H1 (cell line): ENCODE measurements at regions not wholly inside any gene's neighbourhood (a gene's known extent, or its start where the extent isn't known, plus 50 kb on each side); places are given as distances from the start of the nearest gene placed in this dataset.

Experiments
- CTCF ChIA-PET: fragments of 300-600 bp; sonication (Branson Sonifier 250); formaldehyde crosslinking; loops from one replicate; lab custom pipeline; 2021; ENCODE audit not compliant: partially characterized antibody; lab: Charles Lee
- POLR2A ChIA-PET: fragments of 300-600 bp; sonication (Branson Sonifier 250); formaldehyde crosslinking; loops from one replicate; lab custom pipeline; 2021; ENCODE audit warnings: inconsistent platforms; ENCODE audit not compliant: partially characterized antibody; lab: Charles Lee
- DNase-seq, 2 experiments: peaks; one replicate each; pipeline versions ENCODE4 v3.0.0 to v3.0.0-alpha.2; 2010 to 2022; ENCODE audit warnings: low spot score in 2 of 2, low read depth in 1 of 2, mixed read lengths in 1 of 2
- FAIRE-seq: peaks from 2 replicates; lab custom pipeline; 2011; peaks lifted over from hg19 to GRCh38; lab: Jason Lieb, UNC
- H2AFZ ChIP-seq: 2 replicates; pipeline ENCODE4 v1.8.1; 2012; ENCODE audit warnings: low read length, inconsistent platforms
- H2AK5ac ChIP-seq: 2 replicates; pipeline ENCODE4 v1.6.1; 2013; ENCODE audit warnings: low read depth, low read length
- H2BK120ac ChIP-seq: replicated peaks from 2 replicates; pipeline ENCODE3; 2013; ENCODE audit warnings: low read depth, low read length, inconsistent platforms
- H2BK12ac ChIP-seq: 2 replicates; pipeline ENCODE4 v1.6.1; 2013; ENCODE audit warnings: low read depth, low read length
- H2BK15ac ChIP-seq: 2 replicates; pipeline ENCODE4 v1.6.1; 2013; ENCODE audit warnings: low read length
- H2BK20ac ChIP-seq: 2 replicates; pipeline ENCODE4 v1.6.1; 2013; ENCODE audit warnings: low read length
- H2BK5ac ChIP-seq: 2 replicates; pipeline ENCODE4 v1.6.1; 2013; ENCODE audit warnings: low read depth, low read length
- H3K14ac ChIP-seq: 2 replicates; pipeline ENCODE4 v1.6.1; 2013; ENCODE audit warnings: inconsistent platforms; ENCODE audit not compliant: insufficient read length
- H3K18ac ChIP-seq: 2 replicates; pipeline ENCODE4 v1.6.1; 2013; ENCODE audit warnings: low read length; ENCODE audit errors: extremely low read depth
- H3K23ac ChIP-seq: 2 replicates; pipeline ENCODE4 v1.6.1; 2013; ENCODE audit warnings: inconsistent platforms; ENCODE audit not compliant: insufficient read length
- H3K23me2 ChIP-seq: 2 replicates; pipeline ENCODE4 v1.6.1; 2013; ENCODE audit warnings: low read depth, low read length
- H3K27ac ChIP-seq: 2 replicates; pipeline ENCODE4 v1.6.1; 2011; ENCODE audit warnings: low read depth, low read length, inconsistent platforms
- H3K27me3 ChIP-seq, 4 experiments: replicated peaks in 1 of 4; 1 replicate in 1 of 4; 2 replicates in 3 of 4; pipeline versions ENCODE4 v1.6.1 to v1.8.1; 2011 to 2013; ENCODE audit warnings: low read length in 3 of 4, mild to moderate bottlenecking in 3 of 4, inconsistent platforms in 2 of 4, mixed read lengths in 2 of 4, moderate library complexity in 1 of 4; ENCODE audit not compliant: control insufficient read depth in 3 of 4, insufficient read depth in 3 of 4; ENCODE audit errors: extremely low read depth in 1 of 4
- H3K36me3 ChIP-seq, 4 experiments: 2 replicates each; pipeline versions ENCODE4 v1.6.1 to v1.8.1; 2011 to 2013; ENCODE audit warnings: mild to moderate bottlenecking in 4 of 4, low read length in 3 of 4, moderate library complexity in 2 of 4, control low read depth in 1 of 4, inconsistent platforms in 1 of 4; ENCODE audit not compliant: insufficient read depth in 4 of 4, control insufficient read depth in 2 of 4
- H3K4ac ChIP-seq: replicated peaks from 2 replicates; pipeline ENCODE3; 2013; ENCODE audit warnings: low read length, low read depth, mixed read lengths, inconsistent platforms; ENCODE audit not compliant: insufficient read length
- H3K4me1 ChIP-seq, 4 experiments: replicated peaks in 1 of 4; 1 replicate in 1 of 4; 2 replicates in 3 of 4; pipeline versions ENCODE4 v1.6.1 to v1.8.1; 2011 to 2013; ENCODE audit warnings: low read length in 3 of 4, inconsistent platforms in 2 of 4, mixed read lengths in 1 of 4; ENCODE audit not compliant: insufficient read depth in 4 of 4, control insufficient read depth in 3 of 4
- H3K4me2 ChIP-seq, 2 experiments: 2 replicates each; pipeline versions ENCODE4 v1.6.1 to v1.8.1; 2011 to 2013; ENCODE audit warnings: low read depth in 2 of 2, low read length in 2 of 2, control low read depth in 1 of 2, inconsistent platforms in 1 of 2, mild to moderate bottlenecking in 1 of 2; ENCODE audit not compliant: insufficient read depth in 1 of 2
- H3K4me3 ChIP-seq, 4 experiments: fragments of 200-600, 300-600 bp in 1 of 4; sonication (generic), shearing (Covaris generic), sonication (Bioruptor Twin) in 1 of 4; 2 replicates each; pipeline versions ENCODE4 v1.5.1 to v1.8.1; 2011 to 2016; ENCODE audit warnings: low read length in 4 of 4, low read depth in 3 of 4, control low read depth in 2 of 4, inconsistent platforms in 2 of 4, mild to moderate bottlenecking in 2 of 4, mixed read lengths in 1 of 4, moderate library complexity in 1 of 4; ENCODE audit not compliant: insufficient read depth in 2 of 4; ENCODE audit errors: extremely low read depth in 1 of 4
- H3K56ac ChIP-seq: replicated peaks from 2 replicates; pipeline ENCODE3; 2013; ENCODE audit warnings: low read depth, mild to moderate bottlenecking, mixed read lengths, low read length, inconsistent platforms; ENCODE audit not compliant: insufficient read length
- H3K79me1 ChIP-seq: 2 replicates; pipeline ENCODE4 v1.6.1; 2013; ENCODE audit warnings: low read depth, low read length, control low read depth
- H3K79me2 ChIP-seq, 2 experiments: 2 replicates each; pipeline versions ENCODE4 v1.6.1 to v1.8.1; 2012 to 2013; ENCODE audit warnings: low read length in 2 of 2, mild to moderate bottlenecking in 2 of 2, inconsistent platforms in 1 of 2; ENCODE audit not compliant: insufficient read depth in 2 of 2, control insufficient read depth in 1 of 2
- H3K9ac ChIP-seq, 4 experiments: replicated peaks in 1 of 4; 1 replicate in 1 of 4; 2 replicates in 3 of 4; pipeline versions ENCODE4 v1.6.1 to v1.8.1; 2011 to 2013; ENCODE audit warnings: low read depth in 3 of 4, low read length in 3 of 4, control low read depth in 2 of 4, mild to moderate bottlenecking in 2 of 4, moderate library complexity in 2 of 4, inconsistent platforms in 1 of 4; ENCODE audit errors: extremely low read depth in 1 of 4
- H3K9me3 ChIP-seq, 2 experiments: 2 replicates each; pipeline versions ENCODE4 v1.6.1 to v1.8.1; 2012 to 2013; ENCODE audit warnings: mild to moderate bottlenecking in 2 of 2, moderate library complexity in 2 of 2, control low read depth in 1 of 2, inconsistent platforms in 1 of 2, low read depth in 1 of 2, low read length in 1 of 2, mixed read lengths in 1 of 2; ENCODE audit not compliant: insufficient read depth in 2 of 2
- H4K20me1 ChIP-seq, 2 experiments: replicated peaks in 1 of 2; 2 replicates each; pipeline versions ENCODE3 to v1.8.1; 2011 to 2013; ENCODE audit warnings: inconsistent platforms in 2 of 2, low read length in 2 of 2, mild to moderate bottlenecking in 1 of 2; ENCODE audit not compliant: insufficient read depth in 2 of 2, control insufficient read depth in 1 of 2
- H4K5ac ChIP-seq: 2 replicates; pipeline ENCODE4 v1.6.1; 2013; ENCODE audit warnings: low read length, low read depth, mixed read lengths, inconsistent platforms; ENCODE audit not compliant: insufficient read length
- H4K8ac ChIP-seq: 2 replicates; pipeline ENCODE4 v1.8.0; 2013; ENCODE audit warnings: mild to moderate bottlenecking, moderate library complexity, low read length, inconsistent platforms; ENCODE audit not compliant: insufficient read depth; ENCODE audit errors: extremely low read depth
- H4K91ac ChIP-seq: replicated peaks from 2 replicates; pipeline ENCODE3; 2013; ENCODE audit warnings: low read length, mixed read lengths, inconsistent platforms; ENCODE audit not compliant: insufficient read length
- BCL11A ChIP-seq, 2 experiments: IDR thresholded peaks; one replicate each; pipeline ENCODE4 v1.6.1; 2011; ENCODE audit warnings: low read depth in 2 of 2, low read length in 2 of 2, mild to moderate bottlenecking in 2 of 2
- CHD1 ChIP-seq: IDR thresholded peaks from 2 replicates; pipeline ENCODE4 v1.6.1; 2012; ENCODE audit warnings: low read depth, low read length, improper control_type of control experiment
- EZH2 ChIP-seq: fragments of 200-600 bp; sonication (generic); IDR thresholded peaks from 2 replicates; pipeline ENCODE4 v1.7.1; 2012; ENCODE audit warnings: low read depth, mild to moderate bottlenecking, moderate library complexity, low read length, inconsistent platforms; ENCODE audit not compliant: severe bottlenecking
- NRF1 ChIP-seq: IDR thresholded peaks from 2 replicates; pipeline ENCODE4 v1.6.1; 2011; ENCODE audit warnings: mild to moderate bottlenecking, low read depth, low read length, improper control_type of control experiment
- POU5F1 ChIP-seq: IDR thresholded peaks from 2 replicates; pipeline ENCODE4 v1.6.1; 2011; ENCODE audit warnings: low read depth, mild to moderate bottlenecking, low read length, moderate library complexity
- RAD21 ChIP-seq, 2 experiments: IDR thresholded peaks in 1 of 2; conservative IDR thresholded peaks in 1 of 2; 2 replicates each; pipeline ENCODE4 v1.6.1; 2011; ENCODE audit warnings: low read depth in 2 of 2, low read length in 2 of 2, improper control_type of control experiment in 1 of 2, inconsistent platforms in 1 of 2, mild to moderate bottlenecking in 1 of 2, moderate library complexity in 1 of 2
- SRF ChIP-seq: IDR thresholded peaks from 2 replicates; pipeline ENCODE4 v1.6.1; 2011; ENCODE audit warnings: mild to moderate bottlenecking, low read depth, low read length, moderate library complexity
- TBP ChIP-seq: IDR thresholded peaks from 2 replicates; pipeline ENCODE4 v1.6.1; 2011; ENCODE audit warnings: low read depth, low read length, improper control_type of control experiment
- WGBS, 2 experiments: shearing (Covaris generic) in 1 of 2; methylation state at CpG; one replicate each; pipeline versions ENCODE4 v1.1.6 to v1.1.7; 2013 to 2015; ENCODE audit warnings: low lambda C conversion rate in 2 of 2, mixed read lengths in 2 of 2, inconsistent platforms in 1 of 2, low coverage in 1 of 2, missing lambda C conversion rate in 1 of 2; ENCODE audit not compliant: insufficient replicate concordance in 2 of 2, insufficient coverage in 1 of 2, insufficient read length in 1 of 2; ENCODE audit errors: extremely low coverage in 1 of 2, missing lambda C conversion rate in 1 of 2; 5-methylcytosine and 5-hydroxymethylcytosine counted together
- TF ChIP-seq, protein P1 (sequence below): IDR thresholded peaks from 2 replicates; pipeline ENCODE4 v1.6.1; 2012; ENCODE audit warnings: inconsistent platforms
- TF ChIP-seq, protein P2 (sequence below): IDR thresholded peaks from 2 replicates; pipeline ENCODE4 v1.6.1; 2012; ENCODE audit warnings: low read length, inconsistent platforms

DNA sequence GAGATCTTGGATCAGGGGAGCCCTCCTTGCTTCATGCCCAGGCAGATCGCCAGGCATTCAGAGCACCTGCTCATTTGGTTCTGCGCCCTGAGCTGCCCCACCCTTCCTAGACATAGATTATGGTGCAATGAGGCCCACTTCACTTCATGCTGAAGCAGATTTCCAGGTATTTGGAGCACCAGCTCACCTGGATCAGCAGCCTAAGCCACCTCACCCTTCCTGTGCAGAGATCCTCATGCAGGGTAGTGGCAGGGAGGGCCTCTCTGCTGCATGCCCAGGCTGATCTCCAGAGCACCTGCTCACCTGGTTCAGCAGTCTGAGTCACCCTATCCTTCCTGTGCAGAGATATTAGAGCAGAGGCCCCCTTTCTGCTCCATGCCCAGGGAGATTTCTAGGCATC lies 1966.1 kb downstream of the PCDH9 start:
- H2BK12ac ChIP-seq = no peak overlapping the region
- no peak overlapping the region for H3K27ac ChIP-seq
- no peaks in the 10 kb centered on the region for H3K4me1 ChIP-seq
- H3K27me3 ChIP-seq = peaks cover 0 to 1% (median 0%) of the 10 kb centered on the region in 4 experiments; a peak in 1 of 7 replicates
- no peak overlapping the region for H3K56ac ChIP-seq
- H3K79me1 ChIP-seq = no peaks in the 10 kb centered on the region
- H4K91ac ChIP-seq = no peak overlapping the region
- no peaks in the 10 kb centered on the region for H3K79me2 ChIP-seq
- no peak overlapping the region for H3K23ac ChIP-seq
- H2BK15ac ChIP-seq = no peak overlapping the region
- H3K4ac ChIP-seq = no peak overlapping the region
- ChIA-PET CTCF (interaction anchor here (0.8 kb wide), 1 partner anchor 152 kb away, joined by 3 read pairs; no protein-coding TSS in a partner anchor), POLR2A (no interaction called here)
- H3K36me3 ChIP-seq = no peaks in the 10 kb centered on the region
- H3K9ac ChIP-seq = no peak overlapping the region
- DNase-seq (no peak), FAIRE-seq (no peak)
- H3K23me2 ChIP-seq = no peaks in the 10 kb centered on the region
- H3K18ac ChIP-seq = no peak overlapping the region
- H2BK5ac ChIP-seq = 0 out of 2 replicates have a peak overlapping the region, but pooled peaks have one; percentile 24
- H4K20me1 ChIP-seq = no peaks in the 10 kb centered on the region
- peak overlapping the region; percentile 42; the same call in 1 of the 2 replicates for H2AFZ ChIP-seq
- no peak overlapping the region for H3K4me3 ChIP-seq
- no peak for TF ChIP-seq CHD1
- TF ChIP-seq EZH2 = no peak
- TF ChIP-seq TBP = no peak
- TF ChIP-seq RAD21 (IDR thresholded peaks at IDR 0.05 in 1 of 2, conservative IDR thresholded peaks at IDR 0.05 in 1 of 2; ENCODE audit: low read depth in 2 of 2, low read length in 2 of 2) = no peak
- no peak for TF ChIP-seq SRF
- no peak for TF ChIP-seq NRF1
- TF ChIP-seq, protein P1, sequence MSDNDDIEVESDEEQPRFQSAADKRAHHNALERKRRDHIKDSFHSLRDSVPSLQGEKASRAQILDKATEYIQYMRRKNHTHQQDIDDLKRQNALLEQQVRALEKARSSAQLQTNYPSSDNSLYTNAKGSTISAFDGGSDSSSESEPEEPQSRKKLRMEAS = no peak
- no peak for TF ChIP-seq POU5F1
- TF ChIP-seq, protein P2, sequence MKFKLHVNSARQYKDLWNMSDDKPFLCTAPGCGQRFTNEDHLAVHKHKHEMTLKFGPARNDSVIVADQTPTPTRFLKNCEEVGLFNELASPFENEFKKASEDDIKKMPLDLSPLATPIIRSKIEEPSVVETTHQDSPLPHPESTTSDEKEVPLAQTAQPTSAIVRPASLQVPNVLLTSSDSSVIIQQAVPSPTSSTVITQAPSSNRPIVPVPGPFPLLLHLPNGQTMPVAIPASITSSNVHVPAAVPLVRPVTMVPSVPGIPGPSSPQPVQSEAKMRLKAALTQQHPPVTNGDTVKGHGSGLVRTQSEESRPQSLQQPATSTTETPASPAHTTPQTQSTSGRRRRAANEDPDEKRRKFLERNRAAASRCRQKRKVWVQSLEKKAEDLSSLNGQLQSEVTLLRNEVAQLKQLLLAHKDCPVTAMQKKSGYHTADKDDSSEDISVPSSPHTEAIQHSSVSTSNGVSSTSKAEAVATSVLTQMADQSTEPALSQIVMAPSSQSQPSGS = no peak
- TF ChIP-seq BCL11A (IDR thresholded peaks at IDR 0.05; ENCODE audit: low read depth in 2 of 2, low read length in 2 of 2) = no peak
- H4K5ac ChIP-seq = no peak overlapping the region
- no peak overlapping the region for H2AK5ac ChIP-seq
- no peak overlapping the region for H2BK120ac ChIP-seq
- no peak overlapping the region for H3K14ac ChIP-seq
- no peaks in the 10 kb centered on the region for H3K9me3 ChIP-seq
- H3K4me2 ChIP-seq = no peak overlapping the region
- no peak overlapping the region for H2BK20ac ChIP-seq
- no peak overlapping the region for H4K8ac ChIP-seq
- 88% methylated on average over 2 of the region's 2 CpGs; no CpG with 5 or more reads in 1 of the 2 experiments for WGBS, 2 experiments
